Testis (tissue), 2 donors: ENCODE measurements at regions not wholly inside any gene's neighbourhood (a gene's known extent, or its start where the extent isn't known, plus 50 kb on each side); places are given as distances from the start of the nearest gene placed in this dataset.

ENCODE experiments used
- DNase-seq: peaks from one replicate; pipeline ENCODE4 v3.0.0-alpha.2; 2019
- H3K27ac ChIP-seq, 2 donors: fragments of 200-600 bp; sonication (generic); one replicate each; pipeline ENCODE4 v1.5.1; 2019
- H3K27me3 ChIP-seq: fragments of 200-600 bp; sonication (generic); one replicate; pipeline ENCODE4 v1.5.1; 2019
- H3K36me3 ChIP-seq: fragments of 200-600 bp; sonication (generic); one replicate; pipeline ENCODE4 v1.5.1; 2017; ENCODE audit warnings: low read depth; ENCODE audit errors: missing control alignments
- H3K4me1 ChIP-seq: fragments of 200-600 bp; sonication (generic); one replicate; pipeline ENCODE4 v1.5.1; 2019
- H3K4me3 ChIP-seq, 2 donors: fragments of 200-600 bp; sonication (generic); one replicate each; pipeline ENCODE4 v1.5.1; 2017 to 2019
- H3K9me3 ChIP-seq: fragments of 200-600 bp; sonication (generic); one replicate; pipeline ENCODE4 v1.5.1; 2017
- CTCF ChIP-seq, 3 experiments: fragments of 450-650 bp in 2 of 3; fragments of 200-600 bp in 1 of 3; sonication (generic) in 1 of 3; IDR thresholded peaks; one replicate each; pipeline ENCODE4 v1.5.1; 2016 to 2019; ENCODE audit warnings: antibody characterized with exemption in 3 of 3, mild to moderate bottlenecking in 2 of 3, moderate library complexity in 1 of 3
- POLR2A ChIP-seq: fragments of 450-650 bp; IDR thresholded peaks from one replicate; pipeline ENCODE4 v1.6.1; 2017; ENCODE audit warnings: antibody characterized with exemption, mild to moderate bottlenecking, moderate library complexity
- WGBS, 2 donors: methylation state at CpG; one replicate each; pipeline ENCODE4 v1.1.5; 2018; 5-methylcytosine and 5-hydroxymethylcytosine counted together
- intact Hi-C: fragments of 100-400 bp; cut with DNase I; formaldehyde crosslinking; loops from one replicate; pipeline ENCODE4 v1.15.1; 2023; ENCODE audit warnings: low total_unique reads

- no peaks in the 10 kb centered on the region for H3K4me1 ChIP-seq
- H3K27me3 ChIP-seq = no peaks in the 10 kb centered on the region
- H3K4me3 ChIP-seq = no peak overlapping the region
- intact Hi-C loops = no loop called here
- H3K27ac ChIP-seq = no peak overlapping the region
- no peak for DNase-seq
- TF ChIP-seq CTCF (IDR thresholded peaks at IDR 0.05) (no peak), POLR2A (no peak)
- H3K9me3 ChIP-seq = no peaks in the 10 kb centered on the region
- no peaks in the 10 kb centered on the region for H3K36me3 ChIP-seq
- WGBS, 2 donors = 84 to 87% methylated on average over 9 of the region's 9 CpGs
These were observed 128.4 kb upstream of the ESR1 start for GRCh38 chr6:151679081-151679480.

- intact Hi-C loops = loop anchor here (10.0 kb wide), 1 partner anchor 435 kb away; no protein-coding TSS in a partner anchor
- H3K27ac ChIP-seq = no peak overlapping the region
- no peaks in the 10 kb centered on the region for H3K27me3 ChIP-seq
- H3K4me1 ChIP-seq = no peaks in the 10 kb centered on the region
- TF ChIP-seq POLR2A = no peak
- TF ChIP-seq CTCF (IDR thresholded peaks at IDR 0.05) = no peak
- no peaks in the 10 kb centered on the region for H3K9me3 ChIP-seq
- H3K36me3 ChIP-seq = no peaks in the 10 kb centered on the region
- H3K4me3 ChIP-seq = no peak overlapping the region
- WGBS, 2 donors = 91 to 94% methylated on average over 5 of the region's 5 CpGs
- no peak for DNase-seq
These were observed 127.5 kb upstream of the ESR1 start for GRCh38 chr6:151679941-151680340.

- Histone ChIP-seq H3K27ac (no peak overlapping the region), H3K36me3 (no peaks in the 10 kb centered on the region)
- WGBS, 2 donors = 70 to 79% methylated on average over 16 of the region's 16 CpGs
These were observed 126.5 kb upstream of the ESR1 start for GRCh38 chr6:151680846-151681432.

GRCh38 chr6:151681433-151682059, 125.9 kb upstream of the ESR1 start:
- H3K36me3 ChIP-seq = no peaks in the 10 kb centered on the region
- H3K4me3 ChIP-seq = peak overlapping the region in 1 of 2 donors; percentile 30
- intact Hi-C loops = loop anchor here (10.0 kb wide), 1 partner anchor 433 kb away; no protein-coding TSS in a partner anchor
- WGBS, 2 donors = 31 to 32% methylated on average over 15 to 23 of the region's 23 CpGs
- TF ChIP-seq CTCF (IDR thresholded peaks at IDR 0.05) (no peak), POLR2A (no peak)
- H3K9me3 ChIP-seq = no peaks in the 10 kb centered on the region
- no peaks in the 10 kb centered on the region for H3K27me3 ChIP-seq
- no peaks in the 10 kb centered on the region for H3K4me1 ChIP-seq
- peak; percentile 17 for DNase-seq
- H3K27ac ChIP-seq = no peak overlapping the region

More at GRCh38 chr6:151680846-151681432, 126.5 kb upstream of the ESR1 start:
- no peaks in the 10 kb centered on the region for H3K9me3 ChIP-seq
- no peaks in the 10 kb centered on the region for H3K27me3 ChIP-seq
- peak overlapping the region in 1 of 2 donors; percentile 30 for H3K4me3 ChIP-seq
- TF ChIP-seq CTCF (IDR thresholded peaks at IDR 0.05) (no peak), POLR2A (no peak)
- DNase-seq = no peak
- H3K4me1 ChIP-seq = no peaks in the 10 kb centered on the region
- intact Hi-C loops = loop anchor here (10.0 kb wide), 1 partner anchor 434 kb away; no protein-coding TSS in a partner anchor

- Histone ChIP-seq H3K9me3 (no peaks in the 10 kb centered on the region), H3K27me3 (no peaks in the 10 kb centered on the region), H3K4me3 (no peak overlapping the region), H3K27ac (no peak overlapping the region), H3K36me3 (no peaks in the 10 kb centered on the region), H3K4me1 (no peaks in the 10 kb centered on the region)
- intact Hi-C loops = loop anchor here (10.0 kb wide), 1 partner anchor 433 kb away; no protein-coding TSS in a partner anchor
- WGBS, 2 donors = 40 to 52% methylated on average over 3 of the region's 3 CpGs
- TF ChIP-seq POLR2A (no peak), CTCF (IDR thresholded peaks at IDR 0.05) (no peak)
- DNase-seq = no peak
These were observed 125.2 kb upstream of the ESR1 start for GRCh38 chr6:151682251-151682650.
